ENCODE measurements at regions not wholly inside any gene's neighbourhood (a gene's known extent, or its start where the extent isn't known, plus 50 kb on each side); places are given as distances from the start of the nearest gene placed in this dataset.

- H3K79me2 ChIP-seq (ENCODE audit: control insufficient read depth, insufficient read depth, low read length, poor library complexity): no peaks in the 10 kb centered on the region
- no CpG with 5 or more reads among the region's 3 CpGs for WGBS (ENCODE audit: extremely low coverage, insufficient coverage, insufficient read length)
These were observed 201.9 kb upstream of the BOD1L1 start for GRCh38 chr4:13829457-13829856.

GRCh38 chr4:13830449-13830848 lies 202.9 kb upstream of the BOD1L1 start:
- no peaks in the 10 kb centered on the region for H3K79me2 ChIP-seq (ENCODE audit: control insufficient read depth, insufficient read depth, low read length, poor library complexity)
- no peak overlapping the region for H3K4me3 ChIP-seq (ENCODE audit: low read depth, low read length)
- no peak overlapping the region for H2BK12ac ChIP-seq (ENCODE audit: low read length)
- no peak overlapping the region for H3K18ac ChIP-seq (ENCODE audit: low read length)
- no peak overlapping the region for H3K9ac ChIP-seq (ENCODE audit: low read length)
- WGBS (ENCODE audit: extremely low coverage, insufficient coverage, insufficient read length): no CpG with 5 or more reads among the region's 5 CpGs
- H4K8ac ChIP-seq (ENCODE audit: low read depth, low read length): no peak overlapping the region
- H4K12ac ChIP-seq (ENCODE audit: low read depth, low read length): no peak overlapping the region
- H3K4me1 ChIP-seq (ENCODE audit: control insufficient read depth in 1 of 2, insufficient read depth in 2 of 2, low read length in 2 of 2): no peaks in the 10 kb centered on the region
- no peak overlapping the region for H2AK5ac ChIP-seq (ENCODE audit: low read length)
- H3K27me3 ChIP-seq (ENCODE audit: insufficient read depth, low read length): no peaks in the 10 kb centered on the region
- no peak overlapping the region for H3K4ac ChIP-seq (ENCODE audit: low read depth, low read length)
- H3K36me3 ChIP-seq (ENCODE audit: control insufficient read depth in 1 of 2, insufficient read depth in 2 of 2, low read length in 2 of 2): no peaks in the 10 kb centered on the region
- H2AFZ ChIP-seq (ENCODE audit: insufficient read depth, low read length, poor library complexity): no peak overlapping the region
- H3K79me1 ChIP-seq (ENCODE audit: low read length): no peaks in the 10 kb centered on the region
- H3K4me2 ChIP-seq (ENCODE audit: low read length): no peak overlapping the region
- H3K14ac ChIP-seq (ENCODE audit: low read length): no peak overlapping the region
- H3K9me3 ChIP-seq (ENCODE audit: insufficient read depth, low read depth, low read length): no peaks in the 10 kb centered on the region
- H3K27ac ChIP-seq (ENCODE audit: low read depth, low read length): no peak overlapping the region
- no peak overlapping the region for H3K23ac ChIP-seq (ENCODE audit: low read length)
- H2BK5ac ChIP-seq (ENCODE audit: low read depth, low read length, poor library complexity): no peak overlapping the region
- no peak overlapping the region for H2BK120ac ChIP-seq (ENCODE audit: insufficient read depth, low read length, poor library complexity)
- DNase-seq: no peak
- no peak overlapping the region for H4K91ac ChIP-seq (ENCODE audit: low read depth, low read length)

More at GRCh38 chr4:13829457-13829856, 201.9 kb upstream of the BOD1L1 start:
- H3K14ac ChIP-seq (ENCODE audit: low read length): no peak overlapping the region
- no peaks in the 10 kb centered on the region for H3K36me3 ChIP-seq (ENCODE audit: control insufficient read depth in 1 of 2, insufficient read depth in 2 of 2, low read length in 2 of 2)
- no peak overlapping the region for H2BK120ac ChIP-seq (ENCODE audit: insufficient read depth, low read length, poor library complexity)
- H3K27ac ChIP-seq (ENCODE audit: low read depth, low read length): no peak overlapping the region
- H2BK5ac ChIP-seq (ENCODE audit: low read depth, low read length, poor library complexity): no peak overlapping the region
- H3K4ac ChIP-seq (ENCODE audit: low read depth, low read length): no peak overlapping the region
- no peaks in the 10 kb centered on the region for H3K4me1 ChIP-seq (ENCODE audit: control insufficient read depth in 1 of 2, insufficient read depth in 2 of 2, low read length in 2 of 2)
- H3K4me3 ChIP-seq (ENCODE audit: low read depth, low read length): no peak overlapping the region
- H4K12ac ChIP-seq (ENCODE audit: low read depth, low read length): no peak overlapping the region
- H4K8ac ChIP-seq (ENCODE audit: low read depth, low read length): no peak overlapping the region
- H4K91ac ChIP-seq (ENCODE audit: low read depth, low read length): no peak overlapping the region
- no peaks in the 10 kb centered on the region for H3K79me1 ChIP-seq (ENCODE audit: low read length)
- no peak overlapping the region for H3K9ac ChIP-seq (ENCODE audit: low read length)
- DNase-seq: no peak
- H2AFZ ChIP-seq (ENCODE audit: insufficient read depth, low read length, poor library complexity): no peak overlapping the region
- H3K27me3 ChIP-seq (ENCODE audit: insufficient read depth, low read length): no peaks in the 10 kb centered on the region
- no peak overlapping the region for H3K23ac ChIP-seq (ENCODE audit: low read length)
- no peak overlapping the region for H2BK12ac ChIP-seq (ENCODE audit: low read length)
- no peak overlapping the region for H3K18ac ChIP-seq (ENCODE audit: low read length)
- no peak overlapping the region for H2AK5ac ChIP-seq (ENCODE audit: low read length)
- no peak overlapping the region for H3K4me2 ChIP-seq (ENCODE audit: low read length)
- no peaks in the 10 kb centered on the region for H3K9me3 ChIP-seq (ENCODE audit: insufficient read depth, low read depth, low read length)

DNA sequence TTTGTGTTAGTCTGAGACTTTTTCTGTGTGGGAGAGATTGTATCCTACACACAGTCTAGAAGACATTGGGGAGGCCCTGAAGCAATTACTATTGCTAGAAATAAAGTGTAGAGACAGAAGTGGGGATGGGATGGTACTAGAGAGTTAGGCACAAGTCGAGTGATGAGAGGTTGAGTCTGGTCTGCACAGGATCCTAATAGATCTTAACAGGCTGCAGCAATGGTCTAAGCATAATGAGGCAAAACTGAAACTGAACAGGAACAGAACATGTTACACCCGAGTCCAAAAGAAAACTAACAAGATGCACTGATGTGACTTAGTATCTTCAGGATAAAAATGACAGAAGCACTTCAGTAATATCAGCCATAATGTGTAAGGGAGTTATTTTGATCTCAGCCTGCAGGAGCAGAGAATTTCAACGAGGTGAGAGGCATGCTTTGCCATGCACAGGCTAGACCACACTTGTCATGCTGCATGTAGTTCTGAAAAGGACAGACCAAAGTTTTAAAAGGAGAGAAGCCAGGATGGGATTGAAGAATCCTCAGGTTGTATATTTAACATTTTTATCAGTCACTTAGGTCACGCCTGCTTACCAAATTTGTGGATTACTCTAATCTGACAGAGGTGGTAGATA lies 205.8 kb upstream of the BOD1L1 start:
- H3K79me2 ChIP-seq (ENCODE audit: control insufficient read depth, insufficient read depth, low read length, poor library complexity): no peaks in the 10 kb centered on the region
- H2BK5ac ChIP-seq (ENCODE audit: low read depth, low read length, poor library complexity): no peak overlapping the region
- no peak overlapping the region for H3K4ac ChIP-seq (ENCODE audit: low read depth, low read length)
- no peaks in the 10 kb centered on the region for H3K4me1 ChIP-seq (ENCODE audit: control insufficient read depth in 1 of 2, insufficient read depth in 2 of 2, low read length in 2 of 2)
- DNase-seq: no peak
- no peak overlapping the region for H2BK120ac ChIP-seq (ENCODE audit: insufficient read depth, low read length, poor library complexity)
- no peak overlapping the region for H3K9ac ChIP-seq (ENCODE audit: low read length)
- no peak overlapping the region for H4K91ac ChIP-seq (ENCODE audit: low read depth, low read length)
- WGBS (ENCODE audit: extremely low coverage, insufficient coverage, insufficient read length): no CpG with 5 or more reads among the region's 4 CpGs
- H2AFZ ChIP-seq (ENCODE audit: insufficient read depth, low read length, poor library complexity): no peak overlapping the region
- H3K4me3 ChIP-seq (ENCODE audit: low read depth, low read length): no peak overlapping the region
- H3K27ac ChIP-seq (ENCODE audit: low read depth, low read length): no peak overlapping the region
- no peaks in the 10 kb centered on the region for H3K79me1 ChIP-seq (ENCODE audit: low read length)
- H3K27me3 ChIP-seq (ENCODE audit: insufficient read depth, low read length): no peaks in the 10 kb centered on the region
- no peak overlapping the region for H3K23ac ChIP-seq (ENCODE audit: low read length)
- no peak overlapping the region for H3K14ac ChIP-seq (ENCODE audit: low read length)
- no peaks in the 10 kb centered on the region for H3K36me3 ChIP-seq (ENCODE audit: control insufficient read depth in 1 of 2, insufficient read depth in 2 of 2, low read length in 2 of 2)
- H2AK5ac ChIP-seq (ENCODE audit: low read length): no peak overlapping the region
- H4K12ac ChIP-seq (ENCODE audit: low read depth, low read length): no peak overlapping the region
- H4K8ac ChIP-seq (ENCODE audit: low read depth, low read length): no peak overlapping the region
- no peak overlapping the region for H3K4me2 ChIP-seq (ENCODE audit: low read length)
- no peaks in the 10 kb centered on the region for H3K9me3 ChIP-seq (ENCODE audit: insufficient read depth, low read depth, low read length)
- H3K18ac ChIP-seq (ENCODE audit: low read length): no peak overlapping the region
- no peak overlapping the region for H2BK12ac ChIP-seq (ENCODE audit: low read length)

DNA sequence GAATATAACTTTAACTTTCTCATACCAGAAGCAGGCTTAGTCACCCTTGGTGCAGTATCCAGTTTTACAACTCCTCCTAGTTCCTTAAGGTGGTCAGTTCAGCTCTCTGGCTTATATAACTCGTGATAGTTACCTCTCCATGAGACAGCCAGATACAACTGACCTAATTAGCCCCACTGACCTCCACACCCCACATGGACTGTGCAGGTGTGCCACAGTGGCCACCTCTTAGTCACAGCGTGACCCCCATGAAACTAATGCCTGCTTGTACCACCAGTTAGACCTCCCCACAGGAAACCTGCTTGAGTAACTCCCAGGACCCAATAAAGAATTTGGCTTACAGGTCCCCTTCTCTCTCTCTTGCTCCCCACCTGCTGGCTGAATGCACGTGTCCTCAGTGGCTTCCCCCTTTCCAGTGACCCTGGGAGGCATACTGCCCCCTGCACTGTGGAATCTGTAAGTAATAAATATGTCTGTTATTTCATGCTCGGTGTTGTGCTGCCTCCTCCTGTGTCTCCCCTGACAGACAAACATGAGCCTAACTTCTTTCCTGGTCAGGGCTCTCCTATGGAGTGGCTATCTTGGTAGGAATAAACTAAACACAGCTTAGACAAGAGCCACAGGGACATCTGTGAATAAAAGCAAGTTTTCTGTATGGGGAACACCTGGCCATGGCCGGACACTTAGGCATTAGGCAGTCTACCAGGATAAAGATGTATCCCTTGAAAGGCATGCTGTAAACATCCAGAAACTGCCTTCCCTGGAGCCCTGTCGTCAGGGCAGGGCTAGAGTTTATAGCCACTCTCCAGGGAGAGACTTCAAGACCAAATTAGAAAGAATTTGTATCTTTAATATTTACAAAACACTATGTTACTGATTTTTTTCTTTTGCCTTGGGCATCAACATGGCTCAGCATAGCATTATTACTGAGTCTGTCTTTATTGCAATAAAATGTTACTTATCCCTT lies 209.7 kb upstream of the BOD1L1 start:
- Histone ChIP-seq H2AFZ (ENCODE audit: insufficient read depth, low read length, poor library complexity) (no peak overlapping the region), H2AK5ac (ENCODE audit: low read length) (no peak overlapping the region), H2BK12ac (ENCODE audit: low read length) (no peak overlapping the region), H3K36me3 (ENCODE audit: control insufficient read depth in 1 of 2, insufficient read depth in 2 of 2, low read length in 2 of 2) (no peaks in the 10 kb centered on the region), H4K8ac (ENCODE audit: low read depth, low read length) (no peak overlapping the region), H4K12ac (ENCODE audit: low read depth, low read length) (no peak overlapping the region), H3K27ac (ENCODE audit: low read depth, low read length) (no peak overlapping the region), H3K79me1 (ENCODE audit: low read length) (no peaks in the 10 kb centered on the region), H3K4ac (ENCODE audit: low read depth, low read length) (no peak overlapping the region), H3K23ac (ENCODE audit: low read length) (no peak overlapping the region), H2BK5ac (ENCODE audit: low read depth, low read length, poor library complexity) (no peak overlapping the region), H3K79me2 (ENCODE audit: control insufficient read depth, insufficient read depth, low read length, poor library complexity) (no peaks in the 10 kb centered on the region), H3K4me3 (ENCODE audit: low read depth, low read length) (no peak overlapping the region), H3K4me2 (ENCODE audit: low read length) (no peak overlapping the region), H3K18ac (ENCODE audit: low read length) (no peak overlapping the region), H3K27me3 (ENCODE audit: insufficient read depth, low read length) (no peaks in the 10 kb centered on the region), H4K91ac (ENCODE audit: low read depth, low read length) (no peak overlapping the region), H3K4me1 (ENCODE audit: control insufficient read depth in 1 of 2, insufficient read depth in 2 of 2, low read length in 2 of 2) (no peaks in the 10 kb centered on the region), H3K9ac (ENCODE audit: low read length) (no peak overlapping the region), H3K14ac (ENCODE audit: low read length) (no peak overlapping the region), H2BK120ac (ENCODE audit: insufficient read depth, low read length, poor library complexity) (no peak overlapping the region), H3K9me3 (ENCODE audit: insufficient read depth, low read depth, low read length) (no peaks in the 10 kb centered on the region)
- no peak for DNase-seq
- WGBS (ENCODE audit: extremely low coverage, insufficient coverage, insufficient read length): no CpG with 5 or more reads among the region's 6 CpGs

Data from trophoblast cell (in vitro differentiated cells and primary cell).